GM19324 (cell line): ENCODE measurements at regions not wholly inside any gene's neighbourhood (a gene's known extent, or its start where the extent isn't known, plus 50 kb on each side); places are given as distances from the start of the nearest gene placed in this dataset.

ENCODE experiments used
- ATAC-seq: cut with Tn5 transposase; IDR thresholded peaks from one replicate; pipeline ENCODE4 v1.9.1; 2021; ENCODE audit warnings: mild to moderate bottlenecking, moderate library complexity; ENCODE audit not compliant: unreplicated experiment, low FRiP score

GRCh38 chr4:44872246-44872645, 145.9 kb upstream of the GNPDA2 start:
- ATAC-seq: no peak

DNA sequence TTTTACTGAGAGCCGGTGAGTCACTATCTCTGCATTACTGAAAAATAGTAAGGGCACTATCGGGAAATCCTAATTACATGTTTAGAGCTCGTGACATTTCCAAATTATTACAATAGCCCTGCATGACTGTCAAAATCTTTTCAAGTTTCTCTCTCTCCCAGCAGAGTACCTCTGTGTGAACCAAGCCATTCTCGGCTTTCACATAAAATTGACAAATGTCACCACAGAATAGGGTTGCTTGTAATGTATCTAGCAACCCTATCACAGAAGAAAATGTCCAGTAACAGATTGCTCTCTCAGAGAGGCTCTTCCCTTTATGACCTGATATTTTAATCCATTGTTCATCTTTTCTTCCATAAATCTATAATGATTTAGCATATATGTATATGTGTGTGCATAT, 144.8 kb upstream of the GNPDA2 start:
- ATAC-seq: no peak

DNA sequence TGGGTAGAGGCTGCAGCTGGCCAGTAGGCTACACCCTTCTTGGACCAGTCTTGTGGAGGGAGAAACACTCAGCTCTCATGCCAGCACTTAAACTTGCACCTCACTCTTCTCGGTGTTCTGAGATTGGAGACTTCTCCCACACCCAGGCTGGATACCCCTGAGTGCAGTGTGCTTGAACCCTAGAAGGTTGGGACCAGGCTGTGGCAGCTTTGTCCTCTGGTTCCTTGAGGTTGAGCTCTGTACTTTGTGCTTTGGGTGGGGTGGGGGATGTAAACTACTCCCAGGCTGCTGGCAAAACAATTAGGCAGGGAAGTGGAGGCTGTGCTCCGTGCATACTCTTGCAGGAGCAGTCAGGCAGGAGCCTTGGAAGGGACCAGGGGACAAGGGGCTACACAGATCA, 143.6 kb upstream of the GNPDA2 start:
- no peak for ATAC-seq

DNA sequence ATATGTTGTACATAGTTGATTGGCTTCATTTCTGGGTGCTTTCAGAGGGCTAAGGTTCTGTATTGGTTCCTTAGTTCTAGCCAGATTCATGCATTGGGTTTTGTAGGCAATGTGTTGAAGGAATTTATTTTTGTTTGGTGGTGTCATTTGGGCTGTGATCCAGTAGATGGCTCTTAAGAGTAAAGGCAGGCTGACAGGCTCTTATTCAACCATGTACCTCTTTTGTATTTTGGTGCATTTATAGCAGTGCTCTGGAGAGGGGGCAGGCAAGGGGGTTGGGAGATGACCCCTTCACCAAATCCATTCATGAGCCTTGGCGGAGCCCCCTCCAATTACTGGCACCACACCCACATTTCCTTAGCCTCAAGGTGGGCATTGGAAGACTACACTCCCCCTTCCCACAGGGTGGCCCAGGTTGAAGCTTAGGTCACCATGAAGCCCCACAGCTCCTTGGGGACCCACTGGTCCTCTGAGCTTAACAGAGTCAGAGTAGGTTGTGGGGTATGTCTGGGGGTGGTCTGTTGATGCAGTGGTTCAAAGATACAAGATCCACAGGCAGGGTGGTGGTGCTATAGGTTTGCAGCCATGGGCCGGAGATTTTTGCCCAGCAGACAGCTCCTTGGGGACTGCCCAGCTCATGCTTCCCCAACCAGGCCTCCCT, 143.0 kb upstream of the GNPDA2 start:
- no peak for ATAC-seq

- ATAC-seq: no peak
These were observed 135.4 kb upstream of the GNPDA2 start for GRCh38 chr4:44861756-44862155.

DNA sequence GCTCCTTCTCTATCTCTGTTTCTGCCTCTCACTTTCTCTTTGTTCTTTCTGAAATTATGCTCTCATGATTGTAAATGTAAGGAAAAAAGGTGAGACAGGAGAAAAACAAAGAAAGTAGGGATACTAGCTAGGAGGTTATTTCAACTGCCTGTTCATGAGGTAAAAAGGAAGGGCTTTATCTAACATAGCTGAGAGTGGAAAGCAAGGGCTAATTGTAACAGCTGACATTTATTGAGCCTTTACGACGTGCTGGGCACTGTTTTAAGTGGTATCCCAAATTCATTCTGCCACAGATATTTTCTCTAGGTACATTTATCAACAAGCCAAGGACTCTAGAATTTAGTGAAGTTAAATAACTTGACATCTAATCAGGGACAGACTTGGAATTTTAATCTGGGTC, 133.1 kb upstream of the GNPDA2 start:
- ATAC-seq: no peak

DNA sequence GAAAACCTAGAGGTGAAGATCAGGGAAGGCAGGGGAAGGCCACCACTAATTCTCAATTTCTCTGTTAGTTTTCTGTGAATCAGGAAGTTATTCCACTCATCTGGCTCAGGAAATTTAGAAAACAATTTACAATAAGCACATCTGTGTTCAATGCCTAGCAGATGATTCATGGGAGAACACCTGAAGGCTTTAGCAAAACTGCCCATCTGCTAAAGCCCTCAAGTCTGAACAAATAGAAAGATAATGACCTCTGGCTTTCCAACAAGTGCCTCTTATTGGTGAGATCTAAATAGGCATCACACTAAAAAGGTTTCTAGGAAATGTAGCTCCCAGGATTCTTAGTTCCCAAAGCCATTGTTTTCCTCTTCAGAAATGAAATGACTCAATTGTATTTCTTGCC, 122.1 kb upstream of the GNPDA2 start:
- no peak for ATAC-seq

GRCh38 chr4:44845993-44846392, 119.6 kb upstream of the GNPDA2 start:
- ATAC-seq: no peak

DNA sequence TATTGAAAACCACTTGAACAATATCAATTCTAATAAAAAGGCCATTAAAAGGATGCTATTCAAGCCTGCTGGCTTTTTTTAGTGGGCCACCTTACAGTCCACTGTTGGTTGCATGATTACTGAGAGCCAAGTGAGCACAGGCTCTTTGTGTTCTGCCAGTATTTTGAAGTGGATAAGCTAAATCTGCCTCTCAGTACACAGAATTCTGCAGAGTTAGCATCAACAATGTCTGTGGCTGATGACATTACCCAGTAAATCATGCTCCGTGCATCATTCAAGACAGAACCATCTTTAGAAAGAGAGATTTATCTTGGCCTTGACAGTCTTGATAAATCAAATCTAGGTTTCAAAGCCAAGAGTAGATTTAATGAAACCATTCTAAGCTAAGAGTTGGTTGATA, 119.0 kb upstream of the GNPDA2 start:
- ATAC-seq: no peak

DNA sequence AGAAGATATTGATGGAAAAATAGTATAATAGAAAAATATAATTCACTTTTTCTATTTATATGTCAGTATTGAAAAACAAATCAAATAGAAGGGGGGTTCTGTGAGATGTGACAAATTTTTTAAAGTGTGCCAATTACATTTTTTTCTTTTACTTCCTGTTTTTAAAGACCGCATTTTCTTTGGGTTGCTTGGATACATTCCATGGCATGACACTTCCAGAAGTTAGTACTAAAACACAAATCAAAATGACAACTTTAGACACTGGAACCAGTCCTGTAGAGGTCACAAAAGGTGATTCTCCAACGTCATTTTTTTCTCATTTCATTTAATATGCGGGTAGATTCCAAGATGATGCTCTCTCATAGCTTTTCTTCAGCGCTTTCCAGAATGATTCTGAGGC, 116.2 kb upstream of the GNPDA2 start:
- no peak for ATAC-seq

DNA sequence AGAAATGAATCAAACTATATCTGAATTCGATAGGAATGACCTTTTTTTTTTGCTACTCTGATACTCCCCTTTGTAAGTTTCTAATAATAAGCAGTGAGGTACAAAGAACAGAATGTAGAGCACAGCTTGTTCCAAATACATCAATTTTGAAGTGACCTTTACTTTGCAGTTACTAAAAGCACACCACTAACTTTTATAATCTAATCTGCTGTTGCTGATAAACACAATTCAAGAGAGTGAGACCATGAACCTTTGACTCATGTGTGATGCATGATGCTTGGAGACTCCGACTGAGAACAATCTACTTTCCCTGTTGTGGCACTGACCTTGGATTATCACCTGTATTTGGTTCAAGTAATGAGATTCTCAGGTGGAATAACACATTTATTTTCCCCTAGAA, 91.6 kb upstream of the GNPDA2 start:
- no peak for ATAC-seq

DNA sequence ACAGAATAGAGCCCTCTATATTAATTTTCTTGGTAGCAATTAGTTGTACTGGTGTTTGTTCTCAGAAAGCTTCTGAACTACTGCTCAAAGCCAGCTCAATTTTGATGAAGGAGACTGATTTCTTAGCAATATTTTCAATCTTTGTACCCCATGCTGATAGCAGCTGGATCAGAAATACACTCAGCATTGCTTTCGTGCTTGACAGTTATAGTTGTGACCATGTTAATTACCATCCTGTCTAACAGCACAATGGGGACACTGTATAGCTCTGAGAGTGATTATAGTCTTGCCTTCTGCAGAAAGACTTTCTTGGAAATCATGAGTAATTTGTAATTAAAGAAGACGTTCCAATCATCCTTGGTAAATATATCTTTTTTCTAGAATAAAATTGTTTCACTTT, 79.7 kb upstream of the GNPDA2 start:
- no peak for ATAC-seq

DNA sequence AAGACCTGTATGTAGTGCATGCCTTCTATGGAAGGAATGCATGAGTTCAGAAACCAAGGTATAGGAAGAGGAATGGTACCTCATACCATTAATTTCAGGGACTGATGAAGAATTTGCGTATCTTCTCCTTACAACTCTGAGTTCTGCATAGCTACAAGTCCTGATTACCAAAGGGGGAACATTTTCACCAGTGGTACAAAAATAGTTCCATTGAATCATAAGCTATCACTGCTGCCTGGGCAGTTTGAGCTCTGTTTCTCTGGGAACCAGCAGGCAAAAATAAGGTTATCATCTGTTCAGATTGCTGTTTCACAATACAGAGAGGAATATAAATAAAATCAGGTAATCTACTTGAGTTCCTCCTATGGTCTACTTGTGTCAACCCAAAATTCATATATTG, 77.9 kb upstream of the GNPDA2 start:
- ATAC-seq: no peak

- ATAC-seq: no peak
These were observed 75.0 kb upstream of the GNPDA2 start for GRCh38 chr4:44801384-44801783.

DNA sequence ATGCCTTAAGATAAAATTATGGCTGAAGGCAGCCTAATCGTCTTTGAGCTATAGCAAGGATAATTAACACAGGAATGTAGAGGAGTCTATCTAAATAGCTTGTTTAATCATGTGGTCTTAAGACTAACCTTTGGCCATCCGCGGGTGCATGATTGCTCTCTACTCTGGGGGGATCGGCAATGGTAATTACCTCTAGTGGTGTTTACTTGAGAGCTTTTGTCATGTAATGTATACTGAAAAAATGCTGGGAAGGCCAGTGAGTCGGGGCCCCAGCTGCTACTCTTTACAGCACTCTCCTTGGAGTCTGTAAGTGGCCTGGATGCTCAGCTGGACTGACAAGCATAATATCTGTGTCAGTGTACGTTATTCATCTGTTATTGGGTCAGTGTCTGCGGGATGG, 65.5 kb upstream of the GNPDA2 start:
- no peak for ATAC-seq

DNA sequence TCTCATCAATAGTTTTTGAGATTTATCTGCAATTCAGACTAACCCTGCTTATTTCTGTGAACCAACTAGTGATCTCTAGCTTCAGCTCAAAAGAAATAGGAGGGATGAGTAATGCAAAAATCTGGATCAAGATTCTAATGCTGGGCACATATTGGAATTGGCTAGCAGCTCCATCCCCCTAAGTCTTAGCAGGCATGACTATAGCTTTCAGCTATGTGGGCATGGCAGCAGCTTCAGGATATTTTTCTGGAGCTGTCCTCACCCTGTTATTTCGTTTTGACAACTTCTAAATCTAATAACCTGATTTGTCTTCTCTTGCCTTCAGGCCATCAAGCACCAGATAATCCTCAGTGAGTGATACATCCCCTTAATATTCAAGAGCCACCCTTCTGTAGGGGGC, 50.8 kb upstream of the GNPDA2 start:
- ATAC-seq: no peak
